NCI-H1694 (cell line): ENCODE measurements at regions not wholly inside any gene's neighbourhood (a gene's known extent, or its start where the extent isn't known, plus 50 kb on each side); places are given as distances from the start of the nearest gene placed in this dataset.
"Not testable (repeated sequence)": the region's sequence is repeated elsewhere in the genome, so short reads cannot be mapped to it uniquely, and the experiment has no call there.

ENCODE experiments used
- DNase-seq: peaks from one replicate; lab custom pipeline; 2025; lab: John Stamatoyannopoulos, UW

DNA sequence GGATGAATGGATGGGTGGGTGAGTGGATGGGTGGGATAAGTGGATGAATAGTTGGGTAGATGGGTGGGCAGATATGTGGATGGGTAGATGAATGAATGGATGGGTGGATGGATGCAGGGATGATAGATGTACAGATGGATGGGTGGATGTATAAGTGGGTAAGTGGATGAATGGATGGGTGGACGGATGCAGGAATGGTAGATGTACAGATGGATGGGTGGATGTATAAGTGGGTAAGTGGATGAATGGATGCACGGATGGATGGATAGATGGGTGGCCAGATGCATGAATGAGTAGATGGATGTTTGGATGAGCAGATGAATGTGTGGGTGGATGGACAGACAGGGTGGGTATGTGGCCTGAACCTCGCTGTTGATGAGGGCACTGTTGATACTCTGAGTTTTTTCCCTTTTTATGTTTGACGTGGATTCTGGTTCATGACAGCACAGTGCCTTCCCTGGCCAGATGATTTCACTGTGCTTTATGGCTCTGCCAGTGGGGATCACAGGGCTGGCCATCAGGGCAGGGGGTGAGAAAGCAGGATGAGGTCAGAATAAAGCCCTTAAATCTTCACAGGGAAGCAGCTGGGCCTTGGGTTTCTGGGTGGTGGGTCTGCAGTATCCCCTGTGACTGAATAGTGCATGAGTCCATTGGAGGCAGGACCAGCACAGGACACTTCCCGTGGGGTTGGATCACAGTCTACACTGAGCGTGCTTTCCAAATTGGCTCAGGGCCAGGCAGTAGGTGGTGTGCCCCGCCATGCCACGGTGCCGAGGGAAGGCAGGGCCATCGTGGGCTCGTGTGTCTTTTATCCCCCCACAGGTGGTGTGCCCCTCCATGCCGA lies 213.2 kb downstream of the BANP start:
- not testable (repeated sequence) for DNase-seq

DNA sequence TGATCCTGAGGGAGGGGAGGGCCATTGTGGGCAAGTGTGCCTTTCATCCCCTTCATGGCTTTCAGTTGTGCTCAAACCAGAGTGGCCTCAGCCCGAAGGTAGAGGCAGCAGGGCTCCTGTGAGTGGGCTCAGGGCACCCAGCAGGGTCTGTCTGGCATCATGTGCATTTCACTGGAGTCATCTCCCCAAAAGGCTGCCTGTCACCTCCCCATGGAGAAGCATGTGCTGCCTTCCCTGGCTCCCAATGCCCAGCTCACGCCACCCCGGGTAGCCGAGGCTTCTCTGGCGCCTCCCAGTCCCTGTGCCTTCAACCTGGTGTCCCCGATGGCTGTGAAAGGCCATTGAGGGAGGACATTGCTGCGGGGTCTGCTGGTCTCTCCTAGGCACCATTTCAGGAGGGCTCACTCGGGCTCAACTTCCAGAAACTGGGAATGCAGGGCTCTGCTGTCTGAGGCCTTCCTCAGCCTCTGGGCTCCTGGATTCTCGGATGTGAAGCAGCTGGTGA lies 213.9 kb downstream of the BANP start:
- DNase-seq, result not testable (repeated sequence)

DNA sequence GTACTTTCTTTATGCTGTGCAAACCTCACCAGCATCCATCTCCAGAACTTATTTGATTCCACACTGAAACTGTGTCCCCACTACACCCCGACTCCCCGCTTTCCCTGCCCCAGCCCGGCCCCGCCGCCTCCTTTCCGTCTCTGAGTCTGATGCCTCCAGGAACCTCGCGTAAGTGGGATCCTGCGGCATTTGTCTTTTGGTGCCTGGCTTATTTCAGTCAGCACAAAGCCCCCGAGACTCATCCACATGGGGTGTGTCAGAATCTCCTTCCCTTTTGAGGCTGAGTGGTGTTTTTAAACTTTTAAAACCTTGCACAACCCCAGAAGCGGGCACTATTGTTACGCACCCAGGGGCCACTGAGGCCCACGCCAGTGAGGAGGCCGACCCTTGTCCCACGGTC lies 214.4 kb downstream of the BANP start:
- DNase-seq, result not testable (repeated sequence)

DNA sequence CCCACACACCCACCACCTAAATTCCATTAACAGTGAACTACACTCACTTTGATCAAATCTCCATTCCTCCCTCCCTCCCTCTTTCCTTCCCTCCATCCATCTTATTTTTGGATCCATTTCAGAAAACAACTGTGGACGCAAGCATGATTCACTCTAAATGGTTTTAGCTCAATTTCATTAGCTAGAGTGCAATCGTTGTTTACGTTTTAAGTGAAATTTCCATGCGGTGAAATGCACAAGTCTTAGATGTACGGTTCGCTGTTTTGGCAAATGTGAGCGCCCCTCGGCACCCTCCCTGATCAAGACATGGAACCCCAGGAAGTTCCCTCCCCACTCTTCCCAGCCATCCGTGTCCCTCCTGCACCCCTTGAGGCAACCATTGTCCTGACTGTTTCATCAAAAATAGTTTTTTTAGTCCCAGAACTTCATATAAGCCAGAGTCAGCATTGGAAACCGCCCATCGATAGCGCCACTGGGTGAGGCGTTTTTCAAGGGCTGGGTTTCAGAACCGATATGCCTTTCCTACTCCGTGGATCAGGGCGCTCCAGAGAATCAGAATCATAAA lies 215.1 kb downstream of the BANP start:
- DNase-seq, result not testable (repeated sequence)

DNA sequence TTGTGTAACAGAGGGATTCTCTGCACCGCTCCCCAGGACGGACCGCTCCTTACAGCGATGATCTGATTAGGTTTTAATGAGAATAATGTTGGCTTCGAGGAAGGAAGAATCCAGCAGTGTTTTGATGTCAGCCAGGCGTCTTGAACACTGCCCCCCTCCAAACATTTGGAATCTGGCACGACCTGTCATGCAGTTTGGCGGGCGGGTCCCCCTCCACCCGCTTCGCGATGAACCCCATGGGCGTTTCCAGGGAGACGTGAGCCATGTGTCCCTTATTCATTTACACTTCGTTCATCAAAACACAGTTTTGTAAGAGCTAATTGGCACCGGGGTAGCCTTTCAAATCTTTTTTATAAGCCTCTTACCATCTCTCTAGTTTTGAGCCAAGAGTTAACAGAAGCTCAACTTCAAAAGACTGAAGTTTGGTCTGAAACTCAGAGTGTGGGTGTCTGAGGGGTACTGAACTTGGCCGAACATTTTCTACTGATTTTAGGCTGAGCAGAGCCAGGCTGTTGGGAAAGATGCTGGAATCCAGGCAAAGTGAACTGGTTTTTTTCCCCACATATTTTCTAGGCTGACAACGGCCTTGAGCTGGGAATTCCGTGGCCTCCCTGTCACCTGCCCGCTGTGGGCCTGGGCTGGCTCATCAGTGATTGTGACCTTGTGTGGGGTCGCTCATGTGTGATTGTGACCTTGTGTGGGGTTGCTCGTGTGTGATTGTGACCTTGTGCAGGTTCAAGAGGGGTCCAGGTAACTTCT lies 214.8 kb upstream of the ZNF469 start:
- DNase-seq, result not testable (repeated sequence)

DNA sequence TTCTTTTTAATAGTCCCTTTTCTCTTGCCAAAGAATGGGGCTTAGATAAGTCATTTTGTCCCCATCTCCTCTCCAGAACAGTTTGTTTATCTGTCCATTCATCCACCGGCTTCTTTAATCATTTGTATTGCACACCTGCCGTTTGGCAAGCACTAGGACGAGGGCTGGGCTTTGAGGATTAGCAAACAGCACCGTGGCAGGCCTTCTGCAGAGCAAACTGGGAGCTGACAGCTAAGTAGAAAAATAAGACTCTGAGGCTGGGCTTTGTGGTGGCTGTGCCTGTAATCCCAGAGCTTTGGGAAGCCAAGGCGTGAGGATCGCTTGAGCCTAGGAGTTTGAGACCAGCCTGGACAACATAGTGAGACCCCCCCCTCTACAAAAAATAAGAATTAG lies 214.2 kb upstream of the ZNF469 start:
- DNase-seq, result not testable (repeated sequence)

DNA sequence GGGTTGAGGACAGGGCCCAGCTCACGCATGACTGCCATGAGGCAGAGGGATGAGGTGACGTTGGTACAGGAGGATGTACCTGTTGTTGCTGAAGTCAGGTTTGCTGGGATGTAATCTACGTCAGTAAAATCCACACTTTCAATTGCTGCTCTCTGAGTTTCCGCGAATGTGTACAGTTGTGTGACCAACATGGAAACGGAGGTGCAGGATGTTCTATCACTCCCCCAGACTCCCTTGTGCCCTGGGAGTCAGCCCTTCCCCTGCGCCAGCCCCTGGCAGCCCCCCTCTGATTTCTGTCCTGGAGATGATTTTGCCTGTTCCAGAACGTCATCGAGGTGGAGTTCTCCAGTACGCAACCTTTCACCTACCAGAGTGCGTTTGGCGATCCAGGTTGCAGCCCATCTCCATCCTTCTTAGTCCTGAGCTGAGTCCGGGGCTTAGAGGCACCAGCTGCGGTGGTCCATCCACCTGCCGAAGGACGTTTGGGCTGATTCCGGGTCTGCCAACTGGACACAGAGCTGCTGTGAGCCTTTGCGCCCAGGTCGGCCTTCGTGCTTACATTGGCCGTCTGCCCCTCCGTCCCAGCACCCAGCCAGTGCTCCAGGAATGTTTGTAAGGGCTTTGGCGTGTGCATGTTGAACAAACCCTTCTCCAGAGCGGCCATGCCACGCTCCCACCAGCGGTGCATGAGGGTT lies 213.5 kb upstream of the ZNF469 start:
- not testable (repeated sequence) for DNase-seq

DNA sequence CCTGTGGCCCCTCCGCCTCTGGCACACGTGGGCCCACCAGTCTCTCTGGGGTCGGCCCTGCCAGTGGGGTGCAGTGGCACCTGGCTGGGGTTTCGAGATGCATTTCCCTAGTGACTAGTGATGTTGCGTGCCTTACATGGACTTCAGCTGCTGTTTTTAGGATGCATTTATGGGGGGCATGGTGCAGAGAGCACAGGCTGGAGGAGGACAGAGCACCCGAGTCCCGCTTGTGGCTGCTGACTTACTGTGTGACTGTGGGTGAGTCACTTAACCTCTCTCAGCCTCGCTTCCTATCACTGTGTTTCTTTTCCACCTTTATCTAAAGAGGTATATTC lies 213.0 kb upstream of the ZNF469 start:
- DNase-seq, result not testable (repeated sequence)

DNA sequence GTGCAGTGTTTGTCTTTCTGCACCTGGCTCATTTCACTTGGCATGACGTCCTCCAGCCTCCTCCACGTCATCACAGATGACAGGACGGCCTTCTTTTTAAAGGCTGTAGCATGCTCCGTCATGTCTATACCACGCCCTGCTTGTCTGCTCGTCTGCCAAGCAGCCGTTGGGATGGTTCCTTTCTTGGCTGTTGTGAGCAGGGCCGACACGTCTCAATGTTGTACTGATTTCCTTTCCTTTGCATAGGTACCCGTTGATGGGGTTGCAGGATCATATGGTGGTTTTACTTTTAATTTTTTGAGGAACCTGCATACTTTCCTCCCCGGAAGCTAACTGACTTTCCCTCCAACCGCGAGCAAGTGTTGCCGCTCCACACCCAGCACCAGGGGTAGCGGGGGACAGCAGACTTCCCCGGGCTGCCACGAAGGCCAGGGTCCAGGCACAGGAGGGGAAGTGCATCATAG lies 212.2 kb upstream of the ZNF469 start:
- DNase-seq, result no peak

DNA sequence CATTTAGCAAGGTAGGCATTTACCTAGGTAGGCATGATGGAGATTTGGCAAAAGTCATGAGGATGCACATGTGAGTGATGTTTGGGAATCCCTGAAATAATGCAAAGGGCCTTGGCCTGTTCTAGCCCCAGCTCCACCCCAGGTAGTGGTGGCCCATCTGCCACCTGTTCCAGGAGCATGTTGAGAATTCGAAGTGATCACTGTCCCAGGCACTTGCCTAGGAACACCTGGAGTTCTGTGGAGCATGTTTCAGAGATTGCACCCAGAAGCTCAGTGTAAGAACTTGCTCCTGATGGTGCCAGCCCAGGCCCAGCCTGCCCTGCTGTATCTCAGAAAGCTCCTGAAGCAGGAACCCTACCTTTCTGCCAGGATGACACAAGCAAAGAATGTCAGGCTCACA lies 211.6 kb upstream of the ZNF469 start:
- DNase-seq, result not testable (repeated sequence)

DNA sequence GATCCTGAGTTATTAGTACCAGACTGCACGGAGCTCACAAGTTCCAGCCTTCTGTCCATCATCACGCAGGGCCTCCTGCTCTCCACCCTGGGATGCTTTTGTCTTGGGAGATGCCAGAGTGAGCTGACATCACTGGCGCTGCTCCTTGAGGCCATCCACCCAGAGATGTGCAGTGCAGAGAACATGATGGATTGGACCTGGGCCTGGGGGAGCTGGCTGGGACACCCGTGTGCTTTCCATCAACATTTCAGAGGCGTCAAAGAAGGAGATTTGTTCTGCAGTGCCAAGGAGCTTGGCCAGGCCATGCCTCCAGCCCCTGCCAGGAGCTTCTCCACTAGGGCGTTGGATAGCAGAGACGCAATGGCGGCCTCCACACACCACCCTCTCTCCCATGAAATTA lies 206.6 kb upstream of the ZNF469 start:
- DNase-seq, result not testable (repeated sequence)

DNA sequence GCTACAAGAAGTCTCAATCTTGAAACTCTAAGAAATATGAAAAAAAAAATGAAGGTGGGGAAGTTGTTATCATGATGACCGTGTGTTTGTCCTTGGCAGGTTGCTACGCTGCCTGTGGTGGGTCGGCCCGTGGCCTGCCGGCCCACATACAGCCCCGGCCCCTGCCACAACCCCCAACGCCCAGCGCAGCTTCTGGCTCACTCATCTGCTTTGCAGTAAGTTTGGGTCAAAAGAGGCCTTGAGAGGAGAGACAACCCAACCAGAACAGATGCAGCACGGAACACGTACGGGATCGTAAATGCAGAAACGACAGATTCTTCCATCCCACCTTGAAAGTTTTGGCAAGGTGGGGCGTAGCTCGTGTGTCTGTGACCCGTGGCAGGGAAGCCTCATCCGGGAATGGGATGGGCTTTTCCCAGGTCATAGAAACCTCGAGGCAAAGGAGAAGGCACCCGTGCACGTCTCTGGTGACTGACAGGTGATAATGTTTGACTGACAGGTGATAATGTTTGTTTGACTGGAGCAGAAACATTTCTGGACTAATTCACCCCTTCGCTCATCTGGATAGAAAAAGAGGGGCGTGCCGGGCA lies 206.1 kb upstream of the ZNF469 start:
- not testable (repeated sequence) for DNase-seq

DNA sequence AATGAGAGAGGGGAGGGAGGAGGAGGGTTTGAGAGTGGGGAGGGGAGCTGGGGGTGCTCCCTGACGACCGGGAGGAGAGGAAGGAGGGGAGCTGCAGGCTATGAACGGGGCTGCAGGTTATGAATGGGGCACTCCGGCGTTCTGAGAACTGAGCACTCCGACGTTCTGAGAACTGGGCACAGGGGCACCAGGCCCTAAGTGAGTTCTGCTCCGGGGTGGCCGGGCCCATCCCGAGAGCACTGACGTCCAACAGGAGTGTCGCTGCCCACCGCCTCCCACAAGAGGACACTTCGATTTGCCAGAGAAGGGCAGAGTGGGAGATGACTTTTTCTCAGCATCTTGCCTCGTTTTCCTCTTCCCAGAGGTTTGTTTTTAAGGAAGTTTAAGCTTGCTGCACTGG lies 204.5 kb upstream of the ZNF469 start:
- DNase-seq, result not testable (repeated sequence)

DNA sequence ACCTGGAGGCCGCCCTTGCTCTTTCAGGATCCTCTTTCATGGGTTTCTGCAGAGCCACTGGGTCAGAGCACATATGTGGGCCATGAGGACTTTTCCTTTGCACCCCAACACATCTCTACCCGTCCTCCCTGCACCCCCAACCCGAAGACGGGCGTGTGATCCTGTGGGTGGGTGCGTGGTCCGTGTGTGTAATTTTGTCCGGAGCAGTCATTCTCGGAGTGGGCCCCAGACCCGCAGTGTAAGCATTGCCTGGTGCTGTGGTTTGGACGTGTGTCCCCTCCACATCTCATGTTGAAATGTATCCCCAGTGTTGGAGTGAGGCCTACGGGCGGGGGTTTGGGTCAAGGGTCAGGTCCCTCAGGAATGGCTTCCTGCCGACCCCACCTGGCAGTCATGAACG lies 203.9 kb upstream of the ZNF469 start:
- not testable (repeated sequence) for DNase-seq

DNA sequence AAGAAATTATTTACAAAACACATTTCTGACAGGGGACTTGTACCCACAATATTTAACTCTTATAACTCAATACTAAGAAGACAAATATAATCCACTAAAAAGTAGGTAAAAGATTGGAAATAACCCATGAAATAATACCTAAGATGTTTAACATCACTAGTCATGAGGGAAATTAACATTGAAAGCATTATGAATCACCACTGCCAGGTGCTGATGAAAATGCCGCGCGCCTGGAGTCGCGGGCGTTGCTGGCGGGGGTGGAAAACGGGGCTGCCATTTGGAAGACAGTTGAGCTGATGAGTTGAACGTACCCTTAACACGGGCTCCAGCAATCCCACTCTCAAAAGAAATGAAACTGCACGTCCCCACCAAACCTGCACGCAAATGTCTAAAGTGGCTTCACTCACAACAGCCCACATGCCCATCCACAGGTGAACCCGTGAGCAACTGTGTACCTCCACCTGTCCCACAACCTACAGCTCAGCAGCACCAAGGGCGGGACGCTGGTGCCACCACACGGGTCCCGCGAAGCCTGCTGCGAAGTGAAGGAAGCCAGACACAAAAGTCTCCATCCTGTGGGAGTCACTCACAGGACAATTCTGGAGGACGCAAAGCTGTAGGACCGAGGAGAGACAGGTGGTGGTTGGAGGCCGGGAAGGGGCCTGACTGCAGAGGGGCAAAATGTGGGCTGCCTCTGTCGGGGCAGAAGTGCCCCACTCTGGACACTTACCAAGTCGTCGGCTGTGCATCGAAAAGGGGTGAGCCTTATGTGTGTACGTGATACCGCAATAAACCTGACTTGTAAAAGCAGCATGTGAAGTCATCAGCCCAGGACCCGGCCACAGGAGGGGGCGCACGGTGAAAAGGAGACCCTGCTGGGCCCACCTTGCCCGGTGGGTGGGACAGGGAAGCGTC lies 199.5 kb upstream of the ZNF469 start:
- DNase-seq, result not testable (repeated sequence)

DNA sequence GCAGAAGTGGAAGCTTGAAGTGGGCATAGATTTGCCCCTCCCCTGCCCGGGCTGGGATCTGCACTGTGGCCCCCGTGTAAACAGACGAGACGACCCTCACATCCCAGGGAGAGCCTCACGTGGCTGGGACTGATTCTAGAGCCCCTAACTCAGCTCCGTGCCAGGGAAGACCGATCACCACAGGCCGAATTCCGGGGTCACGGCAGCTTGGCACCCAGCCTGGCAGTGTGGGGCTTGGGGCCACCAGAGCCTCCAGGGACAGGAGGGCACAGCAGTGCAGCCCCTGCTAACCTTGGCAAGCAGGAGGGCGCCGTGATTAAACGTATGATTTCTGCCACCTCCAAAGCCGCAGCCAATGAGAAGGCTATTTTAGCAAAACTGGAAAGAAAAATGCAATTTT lies 198.7 kb upstream of the ZNF469 start:
- DNase-seq, result not testable (repeated sequence)

DNA sequence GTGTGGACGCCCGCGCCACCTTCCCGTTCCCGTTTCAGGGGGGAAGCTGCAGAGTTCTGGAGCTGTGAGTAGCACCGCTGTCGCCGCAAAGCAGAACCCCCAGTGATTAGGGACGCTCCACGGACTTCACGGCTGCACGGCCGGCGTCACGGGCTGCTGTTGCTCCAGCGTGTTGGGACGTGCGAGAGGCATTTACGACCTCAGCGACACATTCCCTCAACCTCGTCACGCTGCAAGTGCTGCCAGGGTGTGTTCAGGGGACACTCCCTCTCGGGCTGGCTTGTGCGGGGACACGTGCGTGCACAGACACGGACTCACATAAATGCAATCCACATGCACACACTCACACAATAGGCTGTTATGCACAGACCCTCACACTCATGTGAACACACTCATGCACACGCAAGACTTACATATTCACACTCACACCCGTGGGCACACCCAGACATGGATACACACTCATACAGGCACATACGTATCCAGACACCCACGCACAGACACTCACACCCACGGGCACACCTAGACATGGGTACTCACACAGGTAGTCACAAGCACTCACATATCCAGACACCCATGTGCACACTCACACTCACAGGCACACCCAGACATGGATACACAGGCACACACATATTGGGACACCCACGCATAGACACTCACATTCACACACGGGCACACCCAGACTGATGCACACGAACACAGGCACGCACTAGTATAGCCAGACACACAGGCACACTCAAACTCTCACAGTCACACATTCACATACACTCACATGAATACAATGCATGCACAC lies 198.0 kb upstream of the ZNF469 start:
- DNase-seq, result not testable (repeated sequence)

DNA sequence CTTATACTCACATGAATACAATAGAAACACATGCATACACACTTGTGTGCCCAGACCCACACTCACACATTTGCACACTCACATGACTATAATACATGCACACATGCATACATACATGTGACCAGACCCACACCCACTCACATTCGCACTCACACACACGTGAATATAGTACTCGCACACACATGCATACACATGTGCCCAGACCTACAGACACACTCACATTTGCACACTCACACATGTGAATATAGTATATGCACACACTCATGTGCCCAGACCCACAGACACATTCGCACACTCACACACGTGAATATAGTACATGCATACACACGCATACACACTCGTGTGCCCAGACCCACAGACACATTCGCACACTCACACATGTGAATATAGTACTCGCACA lies 197.4 kb upstream of the ZNF469 start:
- not testable (repeated sequence) for DNase-seq
